ENCODE measurements at regions not wholly inside any gene's neighbourhood (a gene's known extent, or its start where the extent isn't known, plus 50 kb on each side); places are given as distances from the start of the nearest gene placed in this dataset.
"Not testable (repeated sequence)": the region's sequence is repeated elsewhere in the genome, so short reads cannot be mapped to it uniquely, and the experiment has no call there.

DNA sequence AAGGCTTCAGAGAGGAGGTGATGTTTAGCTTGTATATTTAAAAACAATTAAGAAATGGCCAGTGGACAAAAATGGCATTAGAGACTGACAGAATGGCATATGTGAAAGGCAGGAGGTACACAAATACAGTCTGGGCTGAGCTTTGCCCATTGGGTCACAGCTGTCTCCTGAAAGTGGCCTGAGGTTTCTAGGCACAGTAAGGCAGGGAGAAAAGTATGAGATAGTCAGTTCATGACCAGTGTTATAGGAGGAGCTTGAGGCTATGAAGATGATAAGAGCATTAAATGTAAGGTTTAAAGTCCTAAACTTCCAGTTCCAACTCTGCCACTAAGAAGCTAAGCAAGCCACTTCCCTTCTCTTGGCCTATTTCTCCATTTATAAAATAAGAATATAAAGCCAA is 111.2 kb upstream of the SETMAR start:
- TF ChIP-seq, protein P1, sequence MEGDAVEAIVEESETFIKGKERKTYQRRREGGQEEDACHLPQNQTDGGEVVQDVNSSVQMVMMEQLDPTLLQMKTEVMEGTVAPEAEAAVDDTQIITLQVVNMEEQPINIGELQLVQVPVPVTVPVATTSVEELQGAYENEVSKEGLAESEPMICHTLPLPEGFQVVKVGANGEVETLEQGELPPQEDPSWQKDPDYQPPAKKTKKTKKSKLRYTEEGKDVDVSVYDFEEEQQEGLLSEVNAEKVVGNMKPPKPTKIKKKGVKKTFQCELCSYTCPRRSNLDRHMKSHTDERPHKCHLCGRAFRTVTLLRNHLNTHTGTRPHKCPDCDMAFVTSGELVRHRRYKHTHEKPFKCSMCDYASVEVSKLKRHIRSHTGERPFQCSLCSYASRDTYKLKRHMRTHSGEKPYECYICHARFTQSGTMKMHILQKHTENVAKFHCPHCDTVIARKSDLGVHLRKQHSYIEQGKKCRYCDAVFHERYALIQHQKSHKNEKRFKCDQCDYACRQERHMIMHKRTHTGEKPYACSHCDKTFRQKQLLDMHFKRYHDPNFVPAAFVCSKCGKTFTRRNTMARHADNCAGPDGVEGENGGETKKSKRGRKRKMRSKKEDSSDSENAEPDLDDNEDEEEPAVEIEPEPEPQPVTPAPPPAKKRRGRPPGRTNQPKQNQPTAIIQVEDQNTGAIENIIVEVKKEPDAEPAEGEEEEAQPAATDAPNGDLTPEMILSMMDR (IDR thresholded peaks at IDR 0.05; ENCODE audit: low read length, missing control alignments): no peak
- DNase-seq (ENCODE audit: low read depth): no peak

DNA sequence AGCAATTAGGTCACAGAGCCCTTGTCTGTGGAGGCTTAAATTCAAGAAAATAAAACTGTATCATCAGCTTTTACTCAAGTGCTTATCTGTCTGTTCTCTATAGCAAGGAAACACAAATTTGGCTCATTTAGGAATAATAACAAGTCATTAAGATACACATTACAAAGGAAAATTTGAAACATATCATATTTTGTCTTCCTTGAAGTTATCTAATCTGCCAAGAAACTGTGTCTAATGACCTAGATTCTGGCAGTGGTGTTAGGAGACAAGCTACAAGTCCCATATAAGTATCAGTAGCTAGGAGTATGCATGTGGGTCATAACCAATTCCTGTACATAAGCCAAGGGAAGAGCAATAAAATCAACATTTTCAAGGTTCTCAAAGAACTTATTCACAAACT is 108.2 kb upstream of the SETMAR start:
- DNase-seq (ENCODE audit: low read depth): no peak
- no peak overlapping the region for H3K4me3 ChIP-seq (replicated peaks; ENCODE audit: low read depth, low read length)
- TF ChIP-seq, protein P1 (IDR thresholded peaks at IDR 0.05; ENCODE audit: low read length, missing control alignments): no peak

More for the DNA sequence above, 111.2 kb upstream of the SETMAR start:
- no peak overlapping the region for H3K4me3 ChIP-seq (replicated peaks; ENCODE audit: low read depth, low read length)

DNA sequence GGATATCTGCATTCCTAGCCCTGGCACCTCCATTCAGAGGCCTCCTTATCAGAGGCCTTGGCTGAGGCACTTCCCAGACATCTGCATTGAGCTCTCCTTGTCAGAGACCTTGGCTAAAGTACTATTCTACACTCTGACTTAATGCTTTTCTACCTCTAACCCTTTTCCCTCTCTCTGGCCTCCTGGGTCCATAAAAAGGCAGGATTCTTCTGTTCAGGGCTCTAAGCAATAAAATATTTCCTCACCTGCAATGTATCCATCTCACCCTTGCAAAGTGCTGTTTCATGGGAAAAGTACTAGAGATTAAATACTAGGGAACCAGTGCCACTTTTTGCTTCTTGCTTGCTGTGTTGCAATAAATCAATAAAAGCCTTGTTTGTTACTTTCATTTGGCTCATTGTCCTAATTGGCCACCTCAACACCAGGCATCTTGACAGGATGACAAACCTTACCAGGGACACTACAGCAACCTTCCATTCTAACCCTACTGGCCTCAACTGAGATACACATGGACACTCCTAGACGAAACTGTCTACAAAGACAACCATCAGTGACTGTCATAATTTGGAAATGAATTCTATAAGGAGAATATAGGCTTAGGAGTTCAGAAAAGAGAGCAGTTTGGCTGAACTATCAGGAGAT is 106.5 kb upstream of the SETMAR start:
- TF ChIP-seq, protein P1 (IDR thresholded peaks at IDR 0.05; ENCODE audit: low read length, missing control alignments): no peak
- DNase-seq (ENCODE audit: low read depth): no peak
- no peak overlapping the region for H3K4me3 ChIP-seq (replicated peaks; ENCODE audit: low read depth, low read length)

DNA sequence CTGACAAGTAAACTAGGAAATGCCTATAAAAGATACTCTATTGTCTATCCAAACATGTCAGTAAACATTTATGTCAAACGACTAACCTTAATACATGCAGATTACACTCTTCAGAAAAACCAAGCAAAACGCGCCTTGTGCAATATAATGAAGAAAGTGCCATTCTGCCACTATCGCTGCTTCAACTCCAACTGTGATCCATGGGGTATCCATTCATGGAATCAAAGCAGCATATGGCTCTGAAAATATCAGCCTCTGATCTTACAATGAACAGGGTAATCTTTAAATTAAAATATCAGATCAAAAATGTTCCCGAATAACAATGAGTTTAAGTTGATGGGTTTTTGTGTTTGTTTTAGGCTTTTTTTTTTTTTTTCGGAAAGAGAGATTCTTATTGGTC is 105.5 kb upstream of the SETMAR start:
- TF ChIP-seq, protein P1 (IDR thresholded peaks at IDR 0.05; ENCODE audit: low read length, missing control alignments): no peak
- no peak for DNase-seq (ENCODE audit: low read depth)

DNA sequence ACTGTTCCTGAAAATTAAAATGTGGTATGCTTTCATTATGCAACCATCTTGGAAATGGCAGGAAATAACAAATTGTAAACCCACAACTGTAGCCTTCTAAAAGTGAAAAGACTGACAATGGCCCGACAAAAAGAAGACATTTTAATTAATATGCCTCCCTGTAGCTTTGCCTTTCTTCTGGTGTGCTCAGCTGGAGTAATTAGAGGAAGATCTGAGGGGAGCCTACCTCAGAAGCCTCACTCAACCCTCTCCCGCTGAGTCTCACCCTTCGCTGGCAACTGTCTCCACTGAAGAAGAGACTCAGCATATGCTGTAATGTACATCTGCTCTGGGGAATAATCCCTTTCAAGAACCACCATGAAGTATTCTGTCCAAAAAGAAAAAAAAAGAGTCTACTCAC is 104.7 kb upstream of the SETMAR start:
- TF ChIP-seq, protein P1 (IDR thresholded peaks at IDR 0.05; ENCODE audit: low read length, missing control alignments): no peak
- DNase-seq (ENCODE audit: low read depth): no peak
- H3K4me3 ChIP-seq (replicated peaks; ENCODE audit: low read depth, low read length): no peak overlapping the region

More for the DNA sequence above, 105.5 kb upstream of the SETMAR start:
- H3K4me3 ChIP-seq (replicated peaks; ENCODE audit: low read depth, low read length): no peak overlapping the region

DNA sequence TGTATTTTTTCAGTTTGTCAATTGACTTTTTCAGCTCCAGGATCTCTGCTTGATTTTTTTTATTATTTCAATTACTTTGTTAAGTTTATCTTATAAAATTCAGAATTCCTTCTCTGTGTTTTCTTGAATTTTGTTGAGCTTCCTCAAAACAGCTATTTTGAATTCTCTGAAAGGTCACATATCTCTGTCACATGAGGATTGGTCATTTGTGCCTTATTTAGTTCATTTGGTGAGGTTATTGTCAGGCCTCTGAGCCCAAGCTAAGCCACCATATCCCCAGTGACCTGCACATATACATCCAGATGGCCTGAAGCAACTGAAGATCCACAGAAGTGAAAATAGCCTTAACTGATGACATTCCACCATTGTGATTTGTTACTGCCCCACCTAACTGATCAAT is 98.4 kb upstream of the SETMAR start:
- DNase-seq (ENCODE audit: low read depth): not testable (repeated sequence)

DNA sequence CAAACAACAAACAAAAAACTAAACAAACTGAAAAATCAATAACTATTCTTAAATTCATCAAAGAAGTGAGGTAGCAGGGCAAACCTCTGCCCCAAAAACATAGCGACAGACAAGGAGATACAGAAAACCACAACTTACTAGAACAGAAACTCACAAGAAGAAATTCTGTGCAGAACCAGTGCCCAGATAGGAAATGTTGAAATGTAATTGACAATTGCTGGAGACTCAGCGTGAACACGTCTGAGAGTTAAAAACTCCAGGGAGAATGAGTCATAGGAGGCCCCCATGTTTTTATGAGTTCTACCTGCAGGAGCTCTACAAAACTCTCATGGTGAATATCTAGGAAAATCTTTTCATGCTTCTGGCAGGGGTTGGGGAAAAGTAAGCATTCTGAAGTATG is 95.5 kb upstream of the SETMAR start:
- no peak for DNase-seq (ENCODE audit: low read depth)
- TF ChIP-seq, protein P1 (IDR thresholded peaks at IDR 0.05; ENCODE audit: low read length, missing control alignments): no peak
- H3K4me3 ChIP-seq (replicated peaks; ENCODE audit: low read depth, low read length): no peak overlapping the region

More for the DNA sequence above, 98.4 kb upstream of the SETMAR start:
- H3K4me3 ChIP-seq (replicated peaks; ENCODE audit: low read depth, low read length): not testable (repeated sequence)

Data from fibroblast of pulmonary artery (primary cell).